ENCODE measurements at regions not wholly inside any gene's neighbourhood (a gene's known extent, or its start where the extent isn't known, plus 50 kb on each side); places are given as distances from the start of the nearest gene placed in this dataset.
A peak's percentile ranks its signal among the peaks of the same experiment; 100 is the strongest.

DNA sequence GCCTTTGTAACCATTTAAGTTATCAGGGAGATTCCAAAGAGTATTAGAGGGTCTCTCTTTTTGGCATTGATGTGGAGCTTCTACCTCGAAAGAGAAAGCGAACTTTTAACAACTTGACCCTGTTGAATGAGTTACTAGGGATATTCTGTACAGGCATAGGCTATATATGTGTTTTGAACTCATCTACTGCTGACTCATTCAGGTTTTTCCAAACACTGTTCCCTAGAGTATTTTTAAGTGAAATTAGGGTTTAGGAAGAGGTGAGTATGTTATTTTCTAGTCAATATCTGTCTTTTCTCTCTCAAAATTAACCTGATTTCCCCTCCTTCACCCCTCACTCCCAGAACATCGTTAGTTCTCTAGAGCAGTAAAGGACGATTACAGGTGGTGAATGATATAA, 228.1 kb upstream of the C2CD4B start:
- DNase-seq (ENCODE audit: low spot score), result no peak

DNA sequence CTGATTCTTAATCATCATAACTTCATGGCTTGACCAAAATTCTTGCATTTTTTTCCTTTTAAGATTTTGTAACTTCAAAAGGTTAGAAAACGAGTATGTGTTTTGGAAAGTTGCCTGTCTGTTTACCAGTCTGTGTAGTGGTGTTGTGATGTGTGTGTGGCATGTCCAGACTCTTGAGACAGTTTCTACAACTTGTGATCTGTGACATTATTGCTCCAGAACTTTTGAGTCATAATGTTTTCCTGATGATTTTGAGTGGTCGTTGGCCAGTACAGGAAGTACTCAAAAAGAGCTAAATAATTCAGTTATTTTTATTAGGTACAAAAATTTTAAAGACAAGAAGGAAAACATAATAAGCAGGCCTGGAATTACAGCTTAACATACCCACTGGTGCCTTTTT, 229.0 kb upstream of the C2CD4B start:
- DNase-seq (ENCODE audit: low spot score), result no peak
- H3K79me2 ChIP-seq, result peaks cover 72% of the 10 kb centered on the region
- H2AFZ ChIP-seq, result no peak overlapping the region
- WGBS (ENCODE audit: low lambda C conversion rate, missing lambda C conversion rate), result 61% methylated on average over 2 of the region's 2 CpGs
- TF ChIP-seq EZH2phosphoT487 (IDR thresholded peaks at IDR 0.05; ENCODE audit: low read depth, severe bottlenecking, unreplicated experiment), result no peak
- TF ChIP-seq EZH2 (IDR thresholded peaks at IDR 0.05; ENCODE audit: borderline replicate concordance), result no peak
- TF ChIP-seq, protein P1, sequence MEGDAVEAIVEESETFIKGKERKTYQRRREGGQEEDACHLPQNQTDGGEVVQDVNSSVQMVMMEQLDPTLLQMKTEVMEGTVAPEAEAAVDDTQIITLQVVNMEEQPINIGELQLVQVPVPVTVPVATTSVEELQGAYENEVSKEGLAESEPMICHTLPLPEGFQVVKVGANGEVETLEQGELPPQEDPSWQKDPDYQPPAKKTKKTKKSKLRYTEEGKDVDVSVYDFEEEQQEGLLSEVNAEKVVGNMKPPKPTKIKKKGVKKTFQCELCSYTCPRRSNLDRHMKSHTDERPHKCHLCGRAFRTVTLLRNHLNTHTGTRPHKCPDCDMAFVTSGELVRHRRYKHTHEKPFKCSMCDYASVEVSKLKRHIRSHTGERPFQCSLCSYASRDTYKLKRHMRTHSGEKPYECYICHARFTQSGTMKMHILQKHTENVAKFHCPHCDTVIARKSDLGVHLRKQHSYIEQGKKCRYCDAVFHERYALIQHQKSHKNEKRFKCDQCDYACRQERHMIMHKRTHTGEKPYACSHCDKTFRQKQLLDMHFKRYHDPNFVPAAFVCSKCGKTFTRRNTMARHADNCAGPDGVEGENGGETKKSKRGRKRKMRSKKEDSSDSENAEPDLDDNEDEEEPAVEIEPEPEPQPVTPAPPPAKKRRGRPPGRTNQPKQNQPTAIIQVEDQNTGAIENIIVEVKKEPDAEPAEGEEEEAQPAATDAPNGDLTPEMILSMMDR (IDR thresholded peaks at IDR 0.05; ENCODE audit: poor library complexity), result no peak
- peaks cover 5% of the 10 kb centered on the region for H4K20me1 ChIP-seq (ENCODE audit: insufficient read depth, poor library complexity, severe bottlenecking)
- H3K27ac ChIP-seq, result no peak overlapping the region
- no peak overlapping the region for H3K4me2 ChIP-seq
- H3K9me2 ChIP-seq (replicated peaks; ENCODE audit: insufficient read depth), result no peaks in the 10 kb centered on the region
- H3K4me1 ChIP-seq (ENCODE audit: insufficient read depth), result no peaks in the 10 kb centered on the region
- no peaks in the 10 kb centered on the region for H3K9me3 ChIP-seq (ENCODE audit: low read depth)
- no peak overlapping the region for H3K4me3 ChIP-seq
- H3K27me3 ChIP-seq, result no peaks in the 10 kb centered on the region
- H3K36me3 ChIP-seq (replicated peaks; ENCODE audit: insufficient read depth, low read depth), result no peaks in the 10 kb centered on the region

More for the DNA sequence above, 228.1 kb upstream of the C2CD4B start:
- Histone ChIP-seq H3K4me3 (no peak overlapping the region), H3K4me1 (ENCODE audit: insufficient read depth) (no peaks in the 10 kb centered on the region), H3K4me2 (peak overlapping the region; percentile 98), H3K27me3 (no peaks in the 10 kb centered on the region), H4K20me1 (ENCODE audit: insufficient read depth, poor library complexity, severe bottlenecking) (peaks cover 5% of the 10 kb centered on the region), H3K36me3 (replicated peaks; ENCODE audit: insufficient read depth, low read depth) (no peaks in the 10 kb centered on the region), H2AFZ (no peak overlapping the region), H3K9me3 (ENCODE audit: low read depth) (no peaks in the 10 kb centered on the region), H3K9me2 (replicated peaks; ENCODE audit: insufficient read depth) (no peaks in the 10 kb centered on the region), H3K27ac (no peak overlapping the region), H3K79me2 (peaks cover 65% of the 10 kb centered on the region)
- 79% methylated on average over 4 of the region's 4 CpGs for WGBS (ENCODE audit: low lambda C conversion rate, missing lambda C conversion rate)
- TF ChIP-seq, protein P1 (IDR thresholded peaks at IDR 0.05; ENCODE audit: poor library complexity), result no peak
- TF ChIP-seq EZH2 (IDR thresholded peaks at IDR 0.05; ENCODE audit: borderline replicate concordance) (no peak), EZH2phosphoT487 (IDR thresholded peaks at IDR 0.05; ENCODE audit: low read depth, severe bottlenecking, unreplicated experiment) (no peak)

DNA sequence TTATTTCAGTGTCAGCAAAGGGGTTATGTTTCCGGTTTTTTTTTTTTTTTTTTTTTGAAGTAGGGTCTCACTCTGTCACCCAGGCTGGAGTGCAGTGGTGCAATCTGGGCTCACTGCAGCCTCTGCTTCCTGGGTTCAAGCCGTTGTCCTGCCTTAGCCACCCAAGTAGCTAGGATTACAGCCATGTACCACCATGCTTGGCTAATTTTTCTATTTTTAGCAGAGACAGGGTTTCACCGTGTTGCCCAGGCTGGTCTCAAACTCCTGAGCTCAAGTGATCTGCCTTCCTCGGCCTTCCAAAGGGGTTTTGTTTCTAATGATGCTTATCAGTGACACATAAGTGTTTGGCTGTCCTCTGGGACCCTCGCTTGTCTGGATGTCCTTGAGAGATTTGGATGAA, 235.7 kb upstream of the C2CD4B start:
- Histone ChIP-seq H3K27me3 (no peaks in the 10 kb centered on the region), H4K20me1 (ENCODE audit: insufficient read depth, poor library complexity, severe bottlenecking) (no peaks in the 10 kb centered on the region), H3K9me3 (ENCODE audit: low read depth) (no peaks in the 10 kb centered on the region), H2AFZ (no peak overlapping the region), H3K4me1 (ENCODE audit: insufficient read depth) (no peaks in the 10 kb centered on the region), H3K9me2 (replicated peaks; ENCODE audit: insufficient read depth) (no peaks in the 10 kb centered on the region), H3K79me2 (peaks cover 74% of the 10 kb centered on the region), H3K4me2 (no peak overlapping the region), H3K27ac (no peak overlapping the region), H3K4me3 (no peak overlapping the region), H3K36me3 (replicated peaks; ENCODE audit: insufficient read depth, low read depth) (no peaks in the 10 kb centered on the region)
- TF ChIP-seq EZH2 (IDR thresholded peaks at IDR 0.05; ENCODE audit: borderline replicate concordance), result no peak
- TF ChIP-seq, protein P1 (IDR thresholded peaks at IDR 0.05; ENCODE audit: poor library complexity), result no peak
- 87% methylated on average over 5 of the region's 5 CpGs for WGBS (ENCODE audit: low lambda C conversion rate, missing lambda C conversion rate)
- no peak for DNase-seq (ENCODE audit: low spot score)

DNA sequence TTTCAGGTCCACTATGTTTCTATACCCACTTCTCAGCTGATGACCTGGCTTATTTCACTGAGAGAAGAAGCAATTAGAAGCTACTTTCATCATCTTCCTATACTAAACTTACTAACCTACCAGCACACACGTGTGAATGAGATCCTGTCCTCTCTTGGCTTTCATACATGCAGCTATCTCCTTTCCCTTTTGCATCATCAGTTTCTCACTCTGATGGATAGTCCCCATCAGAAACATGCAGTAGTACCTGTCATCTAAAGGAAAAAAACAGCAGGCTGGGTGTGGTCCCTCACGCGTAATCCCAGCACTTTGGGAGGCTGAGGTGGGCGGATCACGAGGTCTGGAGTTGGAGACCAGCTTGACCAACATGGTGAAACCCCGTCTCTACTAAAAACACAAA, 237.6 kb upstream of the C2CD4B start:
- no peaks in the 10 kb centered on the region for H3K4me1 ChIP-seq (ENCODE audit: insufficient read depth)
- no peak for TF ChIP-seq EZH2phosphoT487 (IDR thresholded peaks at IDR 0.05; ENCODE audit: low read depth, severe bottlenecking, unreplicated experiment)
- no peaks in the 10 kb centered on the region for H3K36me3 ChIP-seq (replicated peaks; ENCODE audit: insufficient read depth, low read depth)
- no peaks in the 10 kb centered on the region for H3K27me3 ChIP-seq
- no peak overlapping the region for H2AFZ ChIP-seq
- H3K9me3 ChIP-seq (ENCODE audit: low read depth), result no peaks in the 10 kb centered on the region
- H3K27ac ChIP-seq, result no peak overlapping the region
- 97% methylated on average over 6 of the region's 6 CpGs for WGBS (ENCODE audit: low lambda C conversion rate, missing lambda C conversion rate)
- no peak overlapping the region for H3K4me3 ChIP-seq
- no peak for DNase-seq (ENCODE audit: low spot score)
- peaks cover 60% of the 10 kb centered on the region for H3K79me2 ChIP-seq
- H4K20me1 ChIP-seq (ENCODE audit: insufficient read depth, poor library complexity, severe bottlenecking), result no peaks in the 10 kb centered on the region
- no peak overlapping the region for H3K4me2 ChIP-seq
- no peaks in the 10 kb centered on the region for H3K9me2 ChIP-seq (replicated peaks; ENCODE audit: insufficient read depth)
